ENCODE measurements at regions not wholly inside any gene's neighbourhood (a gene's known extent, or its start where the extent isn't known, plus 50 kb on each side); places are given as distances from the start of the nearest gene placed in this dataset.

DNA sequence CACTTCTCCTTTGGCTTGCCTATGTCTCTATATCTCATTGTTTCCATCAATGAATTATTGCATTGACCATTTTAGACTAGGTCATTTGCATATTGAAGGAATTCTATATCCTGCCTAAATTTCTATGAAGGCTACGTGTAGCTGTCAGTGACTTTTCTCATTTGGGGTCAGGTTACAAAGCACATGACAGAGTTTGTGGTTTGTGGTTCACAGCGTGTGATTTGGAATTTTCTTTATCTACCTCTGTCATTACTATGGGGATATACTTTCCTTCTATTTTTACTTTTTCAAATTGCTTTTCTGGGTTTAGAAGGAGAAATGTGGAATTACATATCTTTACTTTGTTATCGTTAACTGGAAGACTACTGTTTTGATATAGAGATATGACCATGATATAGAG, 317.3 kb upstream of the CFAP20DC start:
- TF ChIP-seq, protein P1, sequence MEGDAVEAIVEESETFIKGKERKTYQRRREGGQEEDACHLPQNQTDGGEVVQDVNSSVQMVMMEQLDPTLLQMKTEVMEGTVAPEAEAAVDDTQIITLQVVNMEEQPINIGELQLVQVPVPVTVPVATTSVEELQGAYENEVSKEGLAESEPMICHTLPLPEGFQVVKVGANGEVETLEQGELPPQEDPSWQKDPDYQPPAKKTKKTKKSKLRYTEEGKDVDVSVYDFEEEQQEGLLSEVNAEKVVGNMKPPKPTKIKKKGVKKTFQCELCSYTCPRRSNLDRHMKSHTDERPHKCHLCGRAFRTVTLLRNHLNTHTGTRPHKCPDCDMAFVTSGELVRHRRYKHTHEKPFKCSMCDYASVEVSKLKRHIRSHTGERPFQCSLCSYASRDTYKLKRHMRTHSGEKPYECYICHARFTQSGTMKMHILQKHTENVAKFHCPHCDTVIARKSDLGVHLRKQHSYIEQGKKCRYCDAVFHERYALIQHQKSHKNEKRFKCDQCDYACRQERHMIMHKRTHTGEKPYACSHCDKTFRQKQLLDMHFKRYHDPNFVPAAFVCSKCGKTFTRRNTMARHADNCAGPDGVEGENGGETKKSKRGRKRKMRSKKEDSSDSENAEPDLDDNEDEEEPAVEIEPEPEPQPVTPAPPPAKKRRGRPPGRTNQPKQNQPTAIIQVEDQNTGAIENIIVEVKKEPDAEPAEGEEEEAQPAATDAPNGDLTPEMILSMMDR (IDR thresholded peaks at IDR 0.05; ENCODE audit: poor library complexity, severe bottlenecking), result no peak
- TF ChIP-seq POLR2AphosphoS5 (IDR thresholded peaks at IDR 0.05) (no peak), EZH2 (IDR thresholded peaks at IDR 0.05; ENCODE audit: borderline replicate concordance, insufficient read depth, low read length, poor library complexity, severe bottlenecking) (no peak), MXI1 (conservative IDR thresholded peaks at IDR 0.05; ENCODE audit: poor library complexity, severe bottlenecking) (no peak), RAD21 (conservative IDR thresholded peaks at IDR 0.05) (no peak), EP300 (conservative IDR thresholded peaks at IDR 0.05; ENCODE audit: poor library complexity, severe bottlenecking) (no peak)
- TF ChIP-seq, protein P2, sequence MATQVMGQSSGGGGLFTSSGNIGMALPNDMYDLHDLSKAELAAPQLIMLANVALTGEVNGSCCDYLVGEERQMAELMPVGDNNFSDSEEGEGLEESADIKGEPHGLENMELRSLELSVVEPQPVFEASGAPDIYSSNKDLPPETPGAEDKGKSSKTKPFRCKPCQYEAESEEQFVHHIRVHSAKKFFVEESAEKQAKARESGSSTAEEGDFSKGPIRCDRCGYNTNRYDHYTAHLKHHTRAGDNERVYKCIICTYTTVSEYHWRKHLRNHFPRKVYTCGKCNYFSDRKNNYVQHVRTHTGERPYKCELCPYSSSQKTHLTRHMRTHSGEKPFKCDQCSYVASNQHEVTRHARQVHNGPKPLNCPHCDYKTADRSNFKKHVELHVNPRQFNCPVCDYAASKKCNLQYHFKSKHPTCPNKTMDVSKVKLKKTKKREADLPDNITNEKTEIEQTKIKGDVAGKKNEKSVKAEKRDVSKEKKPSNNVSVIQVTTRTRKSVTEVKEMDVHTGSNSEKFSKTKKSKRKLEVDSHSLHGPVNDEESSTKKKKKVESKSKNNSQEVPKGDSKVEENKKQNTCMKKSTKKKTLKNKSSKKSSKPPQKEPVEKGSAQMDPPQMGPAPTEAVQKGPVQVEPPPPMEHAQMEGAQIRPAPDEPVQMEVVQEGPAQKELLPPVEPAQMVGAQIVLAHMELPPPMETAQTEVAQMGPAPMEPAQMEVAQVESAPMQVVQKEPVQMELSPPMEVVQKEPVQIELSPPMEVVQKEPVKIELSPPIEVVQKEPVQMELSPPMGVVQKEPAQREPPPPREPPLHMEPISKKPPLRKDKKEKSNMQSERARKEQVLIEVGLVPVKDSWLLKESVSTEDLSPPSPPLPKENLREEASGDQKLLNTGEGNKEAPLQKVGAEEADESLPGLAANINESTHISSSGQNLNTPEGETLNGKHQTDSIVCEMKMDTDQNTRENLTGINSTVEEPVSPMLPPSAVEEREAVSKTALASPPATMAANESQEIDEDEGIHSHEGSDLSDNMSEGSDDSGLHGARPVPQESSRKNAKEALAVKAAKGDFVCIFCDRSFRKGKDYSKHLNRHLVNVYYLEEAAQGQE (IDR thresholded peaks at IDR 0.05; ENCODE audit: borderline replicate concordance), result no peak

Measured in neural cell (in vitro differentiated cells).